ENCODE measurements at regions not wholly inside any gene's neighbourhood (a gene's known extent, or its start where the extent isn't known, plus 50 kb on each side); places are given as distances from the start of the nearest gene placed in this dataset.

DNA sequence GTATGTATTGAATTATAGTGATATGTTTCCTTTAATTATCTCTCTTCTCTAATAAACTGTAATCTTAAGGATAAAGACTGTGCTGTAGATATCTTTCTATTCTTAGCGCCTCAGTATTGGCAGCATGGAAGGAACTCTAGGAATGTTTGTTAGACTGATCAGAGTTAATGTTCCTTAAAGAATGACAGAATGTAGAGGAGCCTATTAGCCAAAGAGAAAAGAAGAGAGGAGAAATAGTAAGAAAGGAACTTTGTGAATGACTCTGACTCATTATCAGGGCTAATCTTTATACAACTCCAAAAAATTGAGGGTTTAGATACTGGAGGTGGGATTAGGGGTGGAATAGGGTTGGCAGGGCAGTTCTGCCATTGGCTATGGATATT lies 59.0 kb upstream of the NUDT12 start:
- TF ChIP-seq, protein P1, sequence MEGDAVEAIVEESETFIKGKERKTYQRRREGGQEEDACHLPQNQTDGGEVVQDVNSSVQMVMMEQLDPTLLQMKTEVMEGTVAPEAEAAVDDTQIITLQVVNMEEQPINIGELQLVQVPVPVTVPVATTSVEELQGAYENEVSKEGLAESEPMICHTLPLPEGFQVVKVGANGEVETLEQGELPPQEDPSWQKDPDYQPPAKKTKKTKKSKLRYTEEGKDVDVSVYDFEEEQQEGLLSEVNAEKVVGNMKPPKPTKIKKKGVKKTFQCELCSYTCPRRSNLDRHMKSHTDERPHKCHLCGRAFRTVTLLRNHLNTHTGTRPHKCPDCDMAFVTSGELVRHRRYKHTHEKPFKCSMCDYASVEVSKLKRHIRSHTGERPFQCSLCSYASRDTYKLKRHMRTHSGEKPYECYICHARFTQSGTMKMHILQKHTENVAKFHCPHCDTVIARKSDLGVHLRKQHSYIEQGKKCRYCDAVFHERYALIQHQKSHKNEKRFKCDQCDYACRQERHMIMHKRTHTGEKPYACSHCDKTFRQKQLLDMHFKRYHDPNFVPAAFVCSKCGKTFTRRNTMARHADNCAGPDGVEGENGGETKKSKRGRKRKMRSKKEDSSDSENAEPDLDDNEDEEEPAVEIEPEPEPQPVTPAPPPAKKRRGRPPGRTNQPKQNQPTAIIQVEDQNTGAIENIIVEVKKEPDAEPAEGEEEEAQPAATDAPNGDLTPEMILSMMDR (IDR thresholded peaks at IDR 0.05) = no peak
- no peak for TF ChIP-seq POLR2A (IDR thresholded peaks at IDR 0.05)

Measured in right lobe of liver (tissue), 4 donors.